GM12873 (cell line): ENCODE measurements at regions not wholly inside any gene's neighbourhood (a gene's known extent, or its start where the extent isn't known, plus 50 kb on each side); places are given as distances from the start of the nearest gene placed in this dataset.

Experiments
- CTCF ChIP-seq: IDR thresholded peaks from 2 replicates; pipeline ENCODE4 v1.5.1; 2012; ENCODE audit warnings: low read depth, mild to moderate bottlenecking, moderate library complexity, low read length, control low read depth; ENCODE audit not compliant: insufficient read depth; ENCODE audit errors: missing control alignments

DNA sequence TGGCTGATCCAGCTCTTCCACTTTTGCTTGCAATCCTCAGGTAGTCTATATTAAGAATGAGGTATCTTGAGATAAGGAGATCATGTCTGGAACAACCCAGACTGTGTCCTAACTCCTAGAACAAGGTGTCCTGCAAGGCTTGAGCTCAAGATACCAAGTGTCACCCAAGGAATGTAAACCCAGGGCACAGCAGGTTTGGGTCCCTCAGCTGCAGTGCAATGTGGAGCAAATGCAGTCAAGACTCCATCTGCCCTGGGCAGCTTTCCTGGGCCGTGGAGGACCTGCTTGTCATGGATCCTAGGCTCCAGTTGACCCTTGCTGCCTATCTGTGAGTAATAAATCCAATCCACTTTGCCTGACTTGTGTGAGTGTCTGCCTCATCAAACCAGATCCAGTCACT lies 166.1 kb downstream of the OTOR start:
- no peak for TF ChIP-seq CTCF

GRCh38 chr20:16916165-16916564 lies 168.0 kb downstream of the OTOR start:
- TF ChIP-seq CTCF = no peak

- TF ChIP-seq CTCF = no peak
These were observed 169.5 kb downstream of the OTOR start for GRCh38 chr20:16917636-16918035.

- TF ChIP-seq CTCF = no peak
These were observed 170.2 kb downstream of the OTOR start for GRCh38 chr20:16918366-16918765.

- no peak for TF ChIP-seq CTCF
These were observed 171.7 kb downstream of the OTOR start for GRCh38 chr20:16919841-16920240.

- no peak for TF ChIP-seq CTCF
These were observed 174.7 kb downstream of the OTOR start for GRCh38 chr20:16922834-16923233.

DNA sequence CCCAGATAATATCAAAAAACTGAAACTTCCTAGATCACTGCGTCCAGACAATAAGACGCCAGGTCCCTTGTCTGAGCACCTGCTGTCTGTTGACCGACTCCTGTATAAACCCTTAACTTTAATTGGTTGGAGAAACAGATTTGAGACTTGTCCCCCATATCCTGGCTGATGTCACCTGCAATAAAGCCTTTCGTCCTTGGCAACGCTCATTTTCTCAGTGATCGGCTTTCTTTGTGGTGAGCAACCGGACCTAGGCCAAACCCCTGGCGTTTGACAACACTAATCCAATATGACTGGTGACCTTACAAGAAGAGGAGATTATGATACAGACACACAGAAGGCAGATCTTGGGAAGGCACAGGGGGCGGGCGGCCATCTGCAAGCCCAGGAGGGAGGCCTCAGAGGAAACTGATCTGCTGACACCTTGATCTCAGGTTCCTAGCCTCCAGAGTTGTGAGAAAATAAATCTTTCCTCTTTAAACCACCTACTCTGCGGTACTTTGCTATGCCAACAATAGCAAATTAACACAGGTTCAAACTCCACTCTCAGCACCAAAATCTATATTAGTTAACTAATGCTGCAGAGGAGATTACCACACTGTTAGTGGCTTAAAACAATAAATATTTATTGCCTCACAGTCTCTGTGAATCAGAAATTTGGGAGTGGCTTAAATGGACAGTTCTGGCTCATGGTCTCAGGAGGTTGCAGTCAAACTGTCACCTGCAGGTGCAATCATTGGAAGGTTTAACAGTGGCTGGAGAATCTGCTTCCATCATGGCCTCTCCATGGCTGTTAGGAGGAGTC lies 178.7 kb downstream of the OTOR start:
- TF ChIP-seq CTCF = no peak
